ENCODE measurements at regions not wholly inside any gene's neighbourhood (a gene's known extent, or its start where the extent isn't known, plus 50 kb on each side); places are given as distances from the start of the nearest gene placed in this dataset.

DNA sequence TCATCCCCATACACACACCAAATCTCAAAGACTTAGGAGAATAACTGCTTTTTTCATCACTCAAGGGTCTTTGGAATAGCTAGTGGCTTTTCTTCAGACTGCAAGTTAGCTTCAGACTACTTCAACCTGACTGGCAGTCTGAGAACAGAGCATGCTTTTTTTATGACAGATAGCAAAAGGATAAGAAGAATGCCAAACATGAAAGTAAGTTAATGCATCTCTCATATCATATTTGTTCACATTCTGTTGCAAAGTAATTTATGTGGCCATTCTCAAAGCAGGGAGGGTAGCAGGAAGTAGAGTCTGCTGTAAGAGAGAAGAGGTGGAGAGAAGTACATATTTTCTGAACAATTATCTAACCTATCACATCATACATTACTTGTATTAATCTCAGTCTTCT, 544.4 kb downstream of the ZPLD1 start:
- no peaks in the 10 kb centered on the region for H3K4me1 ChIP-seq (ENCODE audit: control insufficient read depth, insufficient read depth, low read length)
- no peak overlapping the region for H3K4me3 ChIP-seq (ENCODE audit: low read length)
- H3K36me3 ChIP-seq (ENCODE audit: control insufficient read depth, insufficient read depth, low read length), result no peaks in the 10 kb centered on the region
- Mint-ChIP-seq H3K9me3 (peaks cover 3 to 4% of the 10 kb centered on the region in 2 donors), H3K4me1 (no peaks in the 10 kb centered on the region), H3K27ac (no peak overlapping the region), H3K36me3 (no peaks in the 10 kb centered on the region), H3K4me3 (no peak overlapping the region), H3K27me3 (ENCODE audit: low read depth in 2 of 2) (no peaks in the 10 kb centered on the region)
- no peaks in the 10 kb centered on the region for H3K27me3 ChIP-seq (ENCODE audit: control insufficient read depth, insufficient read depth, low read length)
- DNase-seq (no peak), ATAC-seq (no peak)
- TF ChIP-seq, protein P1, sequence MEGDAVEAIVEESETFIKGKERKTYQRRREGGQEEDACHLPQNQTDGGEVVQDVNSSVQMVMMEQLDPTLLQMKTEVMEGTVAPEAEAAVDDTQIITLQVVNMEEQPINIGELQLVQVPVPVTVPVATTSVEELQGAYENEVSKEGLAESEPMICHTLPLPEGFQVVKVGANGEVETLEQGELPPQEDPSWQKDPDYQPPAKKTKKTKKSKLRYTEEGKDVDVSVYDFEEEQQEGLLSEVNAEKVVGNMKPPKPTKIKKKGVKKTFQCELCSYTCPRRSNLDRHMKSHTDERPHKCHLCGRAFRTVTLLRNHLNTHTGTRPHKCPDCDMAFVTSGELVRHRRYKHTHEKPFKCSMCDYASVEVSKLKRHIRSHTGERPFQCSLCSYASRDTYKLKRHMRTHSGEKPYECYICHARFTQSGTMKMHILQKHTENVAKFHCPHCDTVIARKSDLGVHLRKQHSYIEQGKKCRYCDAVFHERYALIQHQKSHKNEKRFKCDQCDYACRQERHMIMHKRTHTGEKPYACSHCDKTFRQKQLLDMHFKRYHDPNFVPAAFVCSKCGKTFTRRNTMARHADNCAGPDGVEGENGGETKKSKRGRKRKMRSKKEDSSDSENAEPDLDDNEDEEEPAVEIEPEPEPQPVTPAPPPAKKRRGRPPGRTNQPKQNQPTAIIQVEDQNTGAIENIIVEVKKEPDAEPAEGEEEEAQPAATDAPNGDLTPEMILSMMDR (IDR thresholded peaks at IDR 0.05), result no peak
- H3K27ac ChIP-seq (ENCODE audit: low read length), result no peak overlapping the region
- intact Hi-C loops (cut with micrococcal nuclease), result no loop called here
- no peaks in the 10 kb centered on the region for H3K9me3 ChIP-seq (ENCODE audit: control insufficient read depth, insufficient read depth, low read length)

DNA sequence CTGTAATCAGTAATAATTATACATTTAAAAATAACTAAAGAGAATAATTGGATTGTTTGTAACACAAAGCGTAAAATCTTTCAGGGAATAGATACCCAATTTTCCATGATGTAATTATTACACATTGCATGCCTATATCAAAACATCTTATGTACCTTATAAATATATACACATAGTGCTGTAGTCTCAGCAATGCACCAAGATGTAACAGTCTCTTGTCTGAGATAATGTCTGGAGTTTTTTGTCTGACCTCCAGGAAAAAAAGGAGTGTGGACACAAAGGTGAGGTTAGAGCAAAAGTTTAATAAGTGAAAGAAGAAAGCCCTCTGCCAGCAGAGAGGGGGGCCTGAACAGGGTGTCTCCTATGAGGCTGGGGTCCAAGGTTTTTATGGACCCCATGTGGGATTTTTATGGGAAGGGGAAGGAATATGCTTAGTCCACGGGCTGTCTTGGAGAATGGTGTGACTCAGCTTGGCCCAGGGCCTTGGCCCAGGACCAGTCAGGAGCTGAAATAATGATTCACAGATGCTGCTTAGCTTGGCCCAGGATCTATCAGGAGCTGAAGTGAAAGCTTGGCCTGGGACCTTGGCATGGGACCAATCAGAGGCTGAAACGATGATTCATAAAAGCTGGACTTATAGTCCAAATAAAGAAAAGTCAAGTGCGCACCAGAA, 545.0 kb downstream of the ZPLD1 start:
- WGBS (ENCODE audit: insufficient coverage), result 61% methylated on average over 3 of the region's 4 CpGs
- intact Hi-C loops (cut with micrococcal nuclease), result no loop called here
- Histone ChIP-seq H3K4me3 (ENCODE audit: low read length) (no peak overlapping the region), H3K36me3 (ENCODE audit: control insufficient read depth, insufficient read depth, low read length) (no peaks in the 10 kb centered on the region), H3K27ac (ENCODE audit: low read length) (no peak overlapping the region), H3K4me1 (ENCODE audit: control insufficient read depth, insufficient read depth, low read length) (no peaks in the 10 kb centered on the region), H3K27me3 (ENCODE audit: control insufficient read depth, insufficient read depth, low read length) (no peaks in the 10 kb centered on the region), H3K9me3 (ENCODE audit: control insufficient read depth, insufficient read depth, low read length) (no peaks in the 10 kb centered on the region)
- TF ChIP-seq, protein P1 (IDR thresholded peaks at IDR 0.05), result no peak
- H3K27ac Mint-ChIP-seq, result no peak overlapping the region
- no peaks in the 10 kb centered on the region for H3K36me3 Mint-ChIP-seq
- no peak overlapping the region for H3K4me3 Mint-ChIP-seq
- no peak for ATAC-seq
- no peaks in the 10 kb centered on the region for H3K27me3 Mint-ChIP-seq (ENCODE audit: low read depth in 2 of 2)
- peaks cover 3 to 4% of the 10 kb centered on the region in 2 donors for H3K9me3 Mint-ChIP-seq
- no peak for DNase-seq
- H3K4me1 Mint-ChIP-seq, result no peaks in the 10 kb centered on the region

DNA sequence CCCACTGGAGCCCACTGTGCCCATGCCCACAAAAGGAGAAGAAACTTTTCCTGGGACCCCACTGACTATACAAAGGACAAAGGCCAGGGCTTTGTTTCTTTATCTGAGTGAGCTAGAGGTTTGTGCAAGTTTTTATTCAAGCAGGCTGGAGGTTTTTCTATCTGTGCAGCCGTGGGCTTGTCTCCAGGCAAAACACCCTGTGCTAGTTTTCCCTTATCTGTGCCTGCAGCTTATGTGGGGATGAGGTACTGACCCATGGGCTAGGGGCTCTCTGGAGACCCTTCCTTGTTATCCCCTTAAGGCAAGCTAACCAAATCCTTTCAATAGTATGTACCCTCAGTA, 545.5 kb downstream of the ZPLD1 start:
- TF ChIP-seq, protein P1 (IDR thresholded peaks at IDR 0.05), result no peak
- Histone ChIP-seq H3K9me3 (ENCODE audit: control insufficient read depth, insufficient read depth, low read length) (no peaks in the 10 kb centered on the region), H3K27me3 (ENCODE audit: control insufficient read depth, insufficient read depth, low read length) (no peaks in the 10 kb centered on the region), H3K4me3 (ENCODE audit: low read length) (no peak overlapping the region), H3K36me3 (ENCODE audit: control insufficient read depth, insufficient read depth, low read length) (no peaks in the 10 kb centered on the region), H3K27ac (ENCODE audit: low read length) (no peak overlapping the region), H3K4me1 (ENCODE audit: control insufficient read depth, insufficient read depth, low read length) (no peaks in the 10 kb centered on the region)
- WGBS (ENCODE audit: insufficient coverage), result 100% methylated on average over 1 of the region's 1 CpG
- Mint-ChIP-seq H3K4me3 (no peak overlapping the region), H3K36me3 (no peaks in the 10 kb centered on the region), H3K9me3 (peaks cover 3 to 4% of the 10 kb centered on the region in 2 donors), H3K4me1 (no peaks in the 10 kb centered on the region), H3K27ac (no peak overlapping the region), H3K27me3 (ENCODE audit: low read depth in 2 of 2) (no peaks in the 10 kb centered on the region)
- no peak for ATAC-seq
- DNase-seq, result no peak
- intact Hi-C loops (cut with micrococcal nuclease), result no loop called here
